ENCODE measurements at regions not wholly inside any gene's neighbourhood (a gene's known extent, or its start where the extent isn't known, plus 50 kb on each side); places are given as distances from the start of the nearest gene placed in this dataset.

- TF ChIP-seq POLR2A (IDR thresholded peaks at IDR 0.05; ENCODE audit: low read depth, low read length) (no peak), POLR2AphosphoS5 (IDR thresholded peaks at IDR 0.05; ENCODE audit: low read depth, low read length) (no peak), POU2F2 (IDR thresholded peaks at IDR 0.05; ENCODE audit: low read depth, low read length) (no peak), SPI1 (IDR thresholded peaks at IDR 0.05; ENCODE audit: low read depth, low read length) (no peak)
Measured at GRCh38 chr3:25861566-25861965, 71.7 kb downstream of the OXSM start.

All from GM12891 (cell line).